Neuronal stem cell (in vitro differentiated cells): ENCODE measurements at regions not wholly inside any gene's neighbourhood (a gene's known extent, or its start where the extent isn't known, plus 50 kb on each side); places are given as distances from the start of the nearest gene placed in this dataset.

ENCODE experiments used
- DNase-seq: peaks from one replicate; pipeline ENCODE4 v3.0.0-alpha.2; 2013; ENCODE audit warnings: low spot score
- H2AFZ ChIP-seq: one replicate; pipeline ENCODE4 v1.6.1; 2013; ENCODE audit warnings: mild to moderate bottlenecking, low read length, inconsistent platforms
- H2AK5ac ChIP-seq: 2 replicates; pipeline ENCODE4 v1.6.1; 2013; ENCODE audit warnings: low read depth, mild to moderate bottlenecking, inconsistent platforms, low read length, moderate library complexity, mixed read lengths
- H2BK120ac ChIP-seq: 2 replicates; pipeline ENCODE4 v1.6.1; 2013; ENCODE audit warnings: low read depth, mild to moderate bottlenecking, inconsistent platforms, low read length, moderate library complexity, mixed read lengths
- H2BK12ac ChIP-seq: one replicate; pipeline ENCODE4 v1.6.1; 2013; ENCODE audit warnings: low read length, inconsistent platforms
- H2BK15ac ChIP-seq: 2 replicates; pipeline ENCODE4 v1.6.1; 2013; ENCODE audit warnings: mild to moderate bottlenecking, low read length, inconsistent platforms, mixed read lengths
- H2BK5ac ChIP-seq: one replicate; pipeline ENCODE4 v1.6.1; 2013; ENCODE audit warnings: inconsistent platforms, mild to moderate bottlenecking, low read length, moderate library complexity
- H3K14ac ChIP-seq: one replicate; pipeline ENCODE4 v1.6.1; 2013; ENCODE audit warnings: low read length, inconsistent platforms
- H3K18ac ChIP-seq: 2 replicates; pipeline ENCODE4 v1.6.1; 2013; ENCODE audit warnings: low read length, inconsistent platforms
- H3K23ac ChIP-seq: 2 replicates; pipeline ENCODE4 v1.6.1; 2013; ENCODE audit warnings: low read depth, mild to moderate bottlenecking, mixed read lengths, low read length, inconsistent platforms; ENCODE audit not compliant: poor library complexity
- H3K27ac ChIP-seq: replicated peaks from 3 replicates; pipeline ENCODE4 v1.5.1; 2013; ENCODE audit warnings: low read length, inconsistent platforms
- H3K27me3 ChIP-seq, 3 experiments: 2 replicates each; pipeline ENCODE4 v1.6.1; 2013; ENCODE audit warnings: low read length in 3 of 3, mild to moderate bottlenecking in 2 of 3, inconsistent platforms in 1 of 3, low read depth in 1 of 3, mixed read lengths in 1 of 3, moderate library complexity in 1 of 3; ENCODE audit not compliant: control insufficient read depth in 3 of 3, insufficient read depth in 3 of 3
- H3K36me3 ChIP-seq, 2 donors: replicated peaks in 1 of 2; 2 replicates each; pipeline ENCODE4 v1.6.1; 2013; ENCODE audit warnings: low read length in 2 of 2; ENCODE audit not compliant: control insufficient read depth in 2 of 2, insufficient read depth in 2 of 2
- H3K4ac ChIP-seq: 2 replicates; pipeline ENCODE4 v1.6.1; 2013; ENCODE audit warnings: inconsistent platforms, mild to moderate bottlenecking, low read length, moderate library complexity
- H3K4me1 ChIP-seq, 2 donors: 1 replicate in 1 of 2; 2 replicates in 1 of 2; pipeline ENCODE4 v1.6.1; 2013; ENCODE audit warnings: low read length in 2 of 2, low read depth in 1 of 2; ENCODE audit not compliant: control insufficient read depth in 2 of 2, insufficient read depth in 1 of 2
- H3K4me2 ChIP-seq: one replicate; pipeline ENCODE4 v1.6.1; 2013; ENCODE audit warnings: mild to moderate bottlenecking, low read length, inconsistent platforms; ENCODE audit not compliant: insufficient read depth, poor library complexity, severe bottlenecking
- H3K4me3 ChIP-seq, 2 donors: 2 replicates each; pipeline ENCODE4 v1.5.1; 2013; ENCODE audit warnings: low read length in 2 of 2, mild to moderate bottlenecking in 2 of 2, inconsistent platforms in 1 of 2, moderate library complexity in 1 of 2
- H3K79me1 ChIP-seq: one replicate; pipeline ENCODE4 v1.6.1; 2013; ENCODE audit warnings: low read depth, mild to moderate bottlenecking, inconsistent platforms, low read length, moderate library complexity
- H3K9ac ChIP-seq: one replicate; pipeline ENCODE4 v1.6.1; 2013; ENCODE audit warnings: mild to moderate bottlenecking, low read depth, low read length, inconsistent platforms; ENCODE audit not compliant: poor library complexity
- H3K9me3 ChIP-seq, 2 donors: replicated peaks in 1 of 2; 2 replicates each; pipeline versions ENCODE3 to v1.6.1; 2013; ENCODE audit warnings: low read length in 2 of 2, mild to moderate bottlenecking in 2 of 2, inconsistent platforms in 1 of 2, low read depth in 1 of 2, mixed read lengths in 1 of 2, moderate library complexity in 1 of 2; ENCODE audit not compliant: control insufficient read depth in 2 of 2, insufficient read depth in 1 of 2
- H4K8ac ChIP-seq: one replicate; pipeline ENCODE4 v1.6.1; 2013; ENCODE audit warnings: low read depth, mild to moderate bottlenecking, inconsistent platforms, low read length, moderate library complexity
- H4K91ac ChIP-seq: one replicate; pipeline ENCODE4 v1.6.1; 2013; ENCODE audit warnings: low read length, low read depth, mild to moderate bottlenecking, inconsistent platforms; ENCODE audit not compliant: poor library complexity
- WGBS, 2 donors: extraction: QIAGEN DNeasy Blood & Tissue Kit; methylation state at CpG; one replicate each; pipeline ENCODE4 v1.1.7; 2013; ENCODE audit warnings: missing lambda C conversion rate in 2 of 2, mixed read lengths in 1 of 2; ENCODE audit not compliant: insufficient read length in 2 of 2, insufficient replicate concordance in 1 of 2; ENCODE audit errors: extremely low coverage in 2 of 2; 5-methylcytosine and 5-hydroxymethylcytosine counted together

GRCh38 chr1:209073879-209074278, 509.6 kb upstream of the CAMK1G start:
- no peak overlapping the region for H3K14ac ChIP-seq
- H3K4ac ChIP-seq: no peak overlapping the region
- H3K36me3 ChIP-seq: no peaks in the 10 kb centered on the region
- H2AFZ ChIP-seq: no peak overlapping the region
- DNase-seq: no peak
- H2BK12ac ChIP-seq: no peak overlapping the region
- no peak overlapping the region for H3K27ac ChIP-seq
- H3K4me1 ChIP-seq: no peaks in the 10 kb centered on the region
- H4K8ac ChIP-seq: no peak overlapping the region
- H3K9me3 ChIP-seq: no peaks in the 10 kb centered on the region
- H2AK5ac ChIP-seq: no peak overlapping the region
- H3K18ac ChIP-seq: no peak overlapping the region
- no peaks in the 10 kb centered on the region for H3K79me1 ChIP-seq
- H2BK120ac ChIP-seq: no peak overlapping the region
- peak overlapping the region in 1 of 2 donors; percentile 57 for H3K4me3 ChIP-seq
- H3K4me2 ChIP-seq: no peak overlapping the region
- H2BK5ac ChIP-seq: no peak overlapping the region
- no peaks in the 10 kb centered on the region for H3K27me3 ChIP-seq
- no peak overlapping the region for H3K23ac ChIP-seq
- no peak overlapping the region for H3K9ac ChIP-seq
- H2BK15ac ChIP-seq: no peak overlapping the region
- no peak overlapping the region for H4K91ac ChIP-seq

- H3K4me2 ChIP-seq: no peak overlapping the region
- no peaks in the 10 kb centered on the region for H3K27me3 ChIP-seq
- no peak overlapping the region for H3K4me3 ChIP-seq
- no peak overlapping the region for H3K18ac ChIP-seq
- H2BK15ac ChIP-seq: no peak overlapping the region
- no peak overlapping the region for H3K14ac ChIP-seq
- H2AFZ ChIP-seq: no peak overlapping the region
- no peak overlapping the region for H3K9ac ChIP-seq
- H2AK5ac ChIP-seq: no peak overlapping the region
- H3K36me3 ChIP-seq: no peaks in the 10 kb centered on the region
- no peaks in the 10 kb centered on the region for H3K9me3 ChIP-seq
- H4K91ac ChIP-seq: no peak overlapping the region
- no peak overlapping the region for H2BK120ac ChIP-seq
- H4K8ac ChIP-seq: no peak overlapping the region
- H2BK12ac ChIP-seq: no peak overlapping the region
- H3K27ac ChIP-seq: no peak overlapping the region
- DNase-seq: no peak
- H3K23ac ChIP-seq: no peak overlapping the region
- no peak overlapping the region for H2BK5ac ChIP-seq
- no peaks in the 10 kb centered on the region for H3K4me1 ChIP-seq
- H3K79me1 ChIP-seq: no peaks in the 10 kb centered on the region
- no peak overlapping the region for H3K4ac ChIP-seq
Observed at GRCh38 chr1:209074575-209075250, 508.8 kb upstream of the CAMK1G start.

- no peak overlapping the region for H4K91ac ChIP-seq
- no peak overlapping the region for H3K4ac ChIP-seq
- H3K9ac ChIP-seq: no peak overlapping the region
- H2AFZ ChIP-seq: no peak overlapping the region
- H2BK15ac ChIP-seq: no peak overlapping the region
- DNase-seq: no peak
- no CpG with 5 or more reads among the region's 3 CpGs for WGBS, 2 donors
- no peaks in the 10 kb centered on the region for H3K9me3 ChIP-seq
- no peak overlapping the region for H2BK12ac ChIP-seq
- H3K4me3 ChIP-seq: no peak overlapping the region
- H3K14ac ChIP-seq: no peak overlapping the region
- no peak overlapping the region for H4K8ac ChIP-seq
- peaks cover 0 to 5% of the 10 kb centered on the region in 2 donors for H3K4me1 ChIP-seq
- H3K27ac ChIP-seq: no peak overlapping the region
- no peak overlapping the region for H2BK5ac ChIP-seq
- no peak overlapping the region for H3K4me2 ChIP-seq
- H3K18ac ChIP-seq: no peak overlapping the region
- H2AK5ac ChIP-seq: no peak overlapping the region
- no peak overlapping the region for H3K23ac ChIP-seq
- H3K79me1 ChIP-seq: no peaks in the 10 kb centered on the region
- H3K27me3 ChIP-seq: no peaks in the 10 kb centered on the region
- H2BK120ac ChIP-seq: no peak overlapping the region
- H3K36me3 ChIP-seq: no peaks in the 10 kb centered on the region
Observed at GRCh38 chr1:209076688-209077087, 506.8 kb upstream of the CAMK1G start.

GRCh38 chr1:209080170-209080781, 503.2 kb upstream of the CAMK1G start:
- Histone ChIP-seq H3K4ac (no peak overlapping the region), H3K9ac (no peak overlapping the region), H3K4me2 (no peak overlapping the region), H2BK120ac (no peak overlapping the region), H3K18ac (peak overlapping the region; percentile 38), H3K14ac (no peak overlapping the region), H3K79me1 (no peaks in the 10 kb centered on the region), H4K8ac (no peak overlapping the region), H2BK12ac (no peak overlapping the region), H2BK15ac (no peak overlapping the region), H3K9me3 (no peaks in the 10 kb centered on the region), H2AFZ (no peak overlapping the region), H3K4me3 (no peak overlapping the region), H4K91ac (no peak overlapping the region), H3K23ac (no peak overlapping the region), H3K27ac (no peak overlapping the region), H3K36me3 (no peaks in the 10 kb centered on the region), H3K4me1 (peaks cover 0 to 5% of the 10 kb centered on the region in 2 donors), H2BK5ac (no peak overlapping the region), H2AK5ac (no peak overlapping the region), H3K27me3 (no peaks in the 10 kb centered on the region)
- WGBS, 2 donors: no CpG with 5 or more reads among the region's 5 CpGs
- DNase-seq: no peak
